Endothelial cell (in vitro differentiated cells): ENCODE measurements at regions not wholly inside any gene's neighbourhood (a gene's known extent, or its start where the extent isn't known, plus 50 kb on each side); places are given as distances from the start of the nearest gene placed in this dataset.
A peak's percentile ranks its signal among the peaks of the same experiment; 100 is the strongest.
"Not testable (repeated sequence)": the region's sequence is repeated elsewhere in the genome, so short reads cannot be mapped to it uniquely, and the experiment has no call there.

Experiments used
- DNase-seq: peaks from one replicate; pipeline ENCODE4 v3.0.0; 2021; ENCODE audit warnings: low spot score
- H3K27ac Mint-ChIP-seq: one replicate; pipeline ENCODE4 v1.8.0; 2021; ENCODE audit warnings: mixed read lengths, inconsistent platforms; ENCODE audit not compliant: unreplicated experiment
- H3K27me3 Mint-ChIP-seq: one replicate; pipeline ENCODE4 v1.8.0; 2021; ENCODE audit warnings: mild to moderate bottlenecking, moderate library complexity, mixed read lengths, inconsistent platforms; ENCODE audit not compliant: unreplicated experiment
- H3K36me3 Mint-ChIP-seq: one replicate; pipeline ENCODE4 v1.8.0; 2021; ENCODE audit warnings: mild to moderate bottlenecking, low read depth, mixed read lengths, inconsistent platforms; ENCODE audit not compliant: unreplicated experiment
- H3K4me1 Mint-ChIP-seq: one replicate; pipeline ENCODE4 v1.8.0; 2021; ENCODE audit warnings: mild to moderate bottlenecking, mixed read lengths, inconsistent platforms; ENCODE audit not compliant: unreplicated experiment
- H3K4me3 Mint-ChIP-seq: one replicate; pipeline ENCODE4 v1.8.0; 2021; ENCODE audit warnings: mild to moderate bottlenecking, mixed read lengths, inconsistent platforms; ENCODE audit not compliant: unreplicated experiment
- H3K9me3 Mint-ChIP-seq: one replicate; pipeline ENCODE4 v1.8.0; 2021; ENCODE audit warnings: mixed read lengths, inconsistent platforms; ENCODE audit not compliant: unreplicated experiment
- CTCF ChIP-seq: fragments of 200-600 bp; sonication (generic); IDR thresholded peaks from one replicate; pipeline ENCODE4 v1.5.0; 2021; ENCODE audit warnings: antibody characterized with exemption; ENCODE audit not compliant: unreplicated experiment

GRCh38 chr14:101292448-101292847 is 268.8 kb upstream of the DIO3 start:
- peaks cover 1% of the 10 kb centered on the region for H3K27me3 Mint-ChIP-seq

GRCh38 chr14:101293605-101294004 is 267.7 kb upstream of the DIO3 start:
- Mint-ChIP-seq H3K27me3 (peaks cover 1% of the 10 kb centered on the region), H3K27ac (no peak overlapping the region)
- no peak for TF ChIP-seq CTCF

More at GRCh38 chr14:101292448-101292847, 268.8 kb upstream of the DIO3 start:
- Mint-ChIP-seq H3K27ac (no peak overlapping the region), H3K4me3 (no peak overlapping the region), H3K4me1 (no peaks in the 10 kb centered on the region), H3K9me3 (peaks cover 16% of the 10 kb centered on the region), H3K36me3 (peaks cover 9% of the 10 kb centered on the region)
- DNase-seq: no peak
- no peak for TF ChIP-seq CTCF

GRCh38 chr14:101294136-101294535 is 267.2 kb upstream of the DIO3 start:
- H3K27ac Mint-ChIP-seq: no peak overlapping the region
- H3K27me3 Mint-ChIP-seq: peaks cover 1% of the 10 kb centered on the region
- peaks cover 20% of the 10 kb centered on the region for H3K9me3 Mint-ChIP-seq
- peaks cover 12% of the 10 kb centered on the region for H3K36me3 Mint-ChIP-seq
- H3K4me1 Mint-ChIP-seq: no peaks in the 10 kb centered on the region
- no peak for TF ChIP-seq CTCF
- no peak for DNase-seq
- no peak overlapping the region for H3K4me3 Mint-ChIP-seq

More at GRCh38 chr14:101293605-101294004, 267.7 kb upstream of the DIO3 start:
- H3K9me3 Mint-ChIP-seq: peaks cover 20% of the 10 kb centered on the region
- H3K4me1 Mint-ChIP-seq: no peaks in the 10 kb centered on the region
- no peak overlapping the region for H3K4me3 Mint-ChIP-seq
- peaks cover 12% of the 10 kb centered on the region for H3K36me3 Mint-ChIP-seq
- DNase-seq: no peak

GRCh38 chr14:101299781-101300180 is 261.5 kb upstream of the DIO3 start:
- not testable (repeated sequence) for H3K27me3 Mint-ChIP-seq, DNase-seq, H3K27ac Mint-ChIP-seq, H3K4me3 Mint-ChIP-seq, H3K4me1 Mint-ChIP-seq
- peaks cover 12% of the 10 kb centered on the region for H3K36me3 Mint-ChIP-seq
- peaks cover 20% of the 10 kb centered on the region for H3K9me3 Mint-ChIP-seq

GRCh38 chr14:101301011-101301410 is 260.3 kb upstream of the DIO3 start:
- Mint-ChIP-seq H3K27ac (peak overlapping the region; percentile 27), H3K4me1 (peaks cover 8% of the 10 kb centered on the region), H3K27me3 (no peaks in the 10 kb centered on the region), H3K9me3 (peaks cover 16% of the 10 kb centered on the region), H3K4me3 (no peak overlapping the region), H3K36me3 (peaks cover 9% of the 10 kb centered on the region)
- no peak for DNase-seq
- no peak for TF ChIP-seq CTCF

GRCh38 chr14:101307162-101307561 is 254.1 kb upstream of the DIO3 start:
- DNase-seq, H3K4me3 Mint-ChIP-seq, H3K27me3 Mint-ChIP-seq, H3K36me3 Mint-ChIP-seq, H3K9me3 Mint-ChIP-seq, H3K27ac Mint-ChIP-seq, H3K4me1 Mint-ChIP-seq: not testable (repeated sequence)

- H3K9me3 Mint-ChIP-seq, H3K27me3 Mint-ChIP-seq, DNase-seq, H3K27ac Mint-ChIP-seq, H3K4me3 Mint-ChIP-seq, H3K4me1 Mint-ChIP-seq: not testable (repeated sequence)
- peaks cover 19% of the 10 kb centered on the region for H3K36me3 Mint-ChIP-seq
Observed at GRCh38 chr14:101311186-101311585, 250.1 kb upstream of the DIO3 start.
